GM12878 (cell line): ENCODE measurements at regions not wholly inside any gene's neighbourhood (a gene's known extent, or its start where the extent isn't known, plus 50 kb on each side); places are given as distances from the start of the nearest gene placed in this dataset.

Source experiments
- ATAC-seq: fragments of 200-7000 bp; cut with Tn5 transposase; 3 replicates; pipeline ENCODE4 v1.9.1; 2020; ENCODE audit warnings: mild to moderate bottlenecking, moderate library complexity
- BruUV-seq: library from RNA; stranded (reverse); fragments of 400-500 nt; replicated peaks from 2 replicates; lab custom pipeline; 2021; lab: Mats Ljungman, UMichigan
- CTCF ChIA-PET: fragments of 300-600 bp; sonication (Branson Sonifier 250); formaldehyde crosslinking; extraction: SDS; loops from one replicate; lab custom pipeline; 2021; ENCODE audit warnings: inconsistent platforms; lab: Yijun Ruan, JAX
- POLR2A ChIA-PET: fragments of 350-600 bp; formaldehyde crosslinking; extraction: SDS; loops from one replicate; lab custom pipeline; 2021; ENCODE audit warnings: inconsistent platforms; lab: Charles Lee
- RAD21 ChIA-PET: fragments of 300-600 bp; sonication (Branson Sonifier 250); formaldehyde crosslinking; loops from one replicate; lab custom pipeline; 2023; ENCODE audit warnings: antibody characterized with exemption; ENCODE audit not compliant: unreplicated experiment; lab: Charles Lee
- SMC1A ChIA-PET: fragments of 300-600 bp; sonication (Branson Sonifier 250); formaldehyde crosslinking; loops from one replicate; lab custom pipeline; 2023; ENCODE audit not compliant: unreplicated experiment, uncharacterized antibody; lab: Charles Lee
- DNase-seq: peaks from one replicate; pipeline ENCODE4 v3.0.0-alpha.2; 2011; ENCODE audit warnings: low read depth, low spot score
- FAIRE-seq: peaks from 3 replicates; lab custom pipeline; 2011; peaks lifted over from hg19 to GRCh38; lab: Jason Lieb, UNC
- H2AFZ ChIP-seq: 2 replicates; pipeline ENCODE4 v1.6.0; 2011; ENCODE audit warnings: low read depth, low read length, control low read depth; ENCODE audit not compliant: control insufficient read depth
- H3K27ac ChIP-seq: 2 replicates; pipeline ENCODE4 v1.5.1; 2011; ENCODE audit warnings: control low read depth; ENCODE audit not compliant: control insufficient read depth, insufficient read depth
- H3K27me3 ChIP-seq, 2 experiments: replicated peaks in 1 of 2; 2 replicates each; pipeline versions ENCODE4 v1.6.0 to v1.6.1; 2011; ENCODE audit warnings: low read length in 1 of 2; ENCODE audit not compliant: control insufficient read depth in 2 of 2, insufficient read depth in 2 of 2
- H3K36me3 ChIP-seq, 2 experiments: 2 replicates each; pipeline ENCODE4 v1.5.1; 2011; ENCODE audit warnings: low read length in 1 of 2; ENCODE audit not compliant: control insufficient read depth in 2 of 2, insufficient read depth in 2 of 2
- H3K4me1 ChIP-seq: 2 replicates; pipeline ENCODE4 v1.6.1; 2011; ENCODE audit warnings: mild to moderate bottlenecking, low read length, moderate library complexity, mixed read lengths; ENCODE audit not compliant: control insufficient read depth, insufficient read depth
- H3K4me2 ChIP-seq: 2 replicates; pipeline ENCODE4 v1.6.0; 2011; ENCODE audit warnings: control low read depth; ENCODE audit not compliant: control insufficient read depth, insufficient read depth
- H3K4me3 ChIP-seq: fragments of 200-600 bp; sonication (generic); 2 replicates; pipeline ENCODE4 v1.5.1; 2016
- H3K79me2 ChIP-seq: 2 replicates; pipeline ENCODE4 v1.6.0; 2011; ENCODE audit warnings: low read length; ENCODE audit not compliant: control insufficient read depth, insufficient read depth
- H3K9ac ChIP-seq: 2 replicates; pipeline ENCODE4 v1.8.0; 2011; ENCODE audit warnings: low read length, control low read depth, mixed read lengths; ENCODE audit not compliant: control insufficient read depth, insufficient read depth
- H3K9me3 ChIP-seq: replicated peaks from 3 replicates; pipeline ENCODE4 v1.5.1; 2011; ENCODE audit warnings: mild to moderate bottlenecking, low read length; ENCODE audit not compliant: control insufficient read depth, insufficient read depth
- H4K20me1 ChIP-seq: 2 replicates; pipeline ENCODE4 v1.6.0; 2011; ENCODE audit not compliant: control insufficient read depth, insufficient read depth
- BHLHE40 ChIP-seq, 2 experiments: fragments of 450-650 bp in 1 of 2; IDR thresholded peaks; 2 replicates each; pipeline ENCODE4 v1.6.1; 2011 to 2017; ENCODE audit warnings: low read depth in 2 of 2, borderline replicate concordance in 1 of 2, improper control_type of control experiment in 1 of 2, low read length in 1 of 2, mild to moderate bottlenecking in 1 of 2
- WGBS: methylation state at CpG from one replicate; pipeline ENCODE4 v1.1.6; 2016; ENCODE audit warnings: low lambda C conversion rate; ENCODE audit not compliant: insufficient replicate concordance, insufficient coverage; ENCODE audit errors: missing lambda C conversion rate; 5-methylcytosine and 5-hydroxymethylcytosine counted together
- in situ Hi-C: fragments of 300-500 bp; cut with MboI; formaldehyde crosslinking; loops from 9 replicates; pipeline ENCODE4 v1.14.3; 2018; ENCODE audit warnings: mixed read lengths
- intact Hi-C: fragments of 100-400 bp; cut with micrococcal nuclease; formaldehyde crosslinking; loops from one replicate; pipeline ENCODE4 v1.14.2; 2022; ENCODE audit not compliant: unreplicated experiment
- TF ChIP-seq, protein P1 (sequence below): fragments of 450-650 bp; IDR thresholded peaks from 2 replicates; pipeline ENCODE4 v1.6.1; 2014; ENCODE audit warnings: mild to moderate bottlenecking

DNA sequence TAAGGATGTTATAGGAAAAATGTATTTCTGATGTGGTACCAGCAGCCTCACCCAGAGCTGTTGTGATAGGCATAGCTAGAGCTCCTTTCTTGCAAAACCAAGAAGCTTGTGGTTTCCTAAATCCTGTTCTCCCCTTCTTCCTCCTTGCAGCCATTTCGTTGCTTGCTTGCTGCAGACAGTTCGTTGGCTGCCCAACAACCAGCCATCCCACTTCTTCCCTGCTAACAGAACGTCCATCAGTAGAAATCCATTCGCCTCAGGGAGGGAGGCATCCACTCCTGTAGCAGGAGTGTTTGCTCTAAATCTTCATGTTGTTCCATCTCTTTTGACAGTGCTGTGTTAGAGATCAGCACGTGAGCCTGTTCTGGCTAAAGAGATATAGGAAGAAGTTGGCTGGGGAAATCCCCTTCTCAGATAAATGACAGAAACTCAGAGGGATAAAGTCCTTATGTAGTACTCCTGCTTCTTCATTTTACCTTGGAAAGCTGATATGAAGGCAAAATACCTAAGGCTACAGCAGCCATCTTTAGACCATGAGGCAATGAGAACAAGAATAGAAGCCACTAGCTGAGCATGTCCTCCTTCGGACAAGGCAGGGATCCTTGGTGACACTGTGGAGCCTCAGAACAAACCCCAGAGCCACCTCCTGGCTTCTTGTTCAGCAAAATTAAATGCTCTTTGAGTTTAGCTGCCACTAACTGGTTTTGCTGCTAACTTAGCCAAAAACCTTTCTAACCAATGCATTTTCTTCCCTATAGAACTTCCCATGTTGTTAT is 68.4 kb upstream of the RELL1 start:
- H3K4me1 ChIP-seq = peaks cover 6% of the 10 kb centered on the region; the same call in 1 of the 2 replicates
- H3K4me2 ChIP-seq = peak overlapping the region; percentile 42; the same call in 1 of the 2 replicates
- no peaks in the 10 kb centered on the region for H3K9me3 ChIP-seq
- ChIA-PET SMC1A (interaction anchor here (0.8 to 1.6 kb wide), 3 partner anchors 10 to 141 kb away, joined by 3 to 4 read pairs (median 3); no protein-coding TSS in a partner anchor), RAD21 (interaction anchor here (0.7 to 1.2 kb wide), 2 partner anchors 11 to 152 kb away, joined by 3 read pairs; no protein-coding TSS in a partner anchor)
- H3K79me2 ChIP-seq = no peaks in the 10 kb centered on the region
- H3K27ac ChIP-seq = no peak overlapping the region
- no peaks in the 10 kb centered on the region for H4K20me1 ChIP-seq
- no peak overlapping the region for H3K9ac ChIP-seq
- H3K27me3 ChIP-seq = no peaks in the 10 kb centered on the region
- in situ Hi-C loops = no loop called here
- peak; percentile 76 for FAIRE-seq
- H3K4me3 ChIP-seq = no peak overlapping the region; the same call in 1 of the 2 replicates
- TF ChIP-seq, protein P1, sequence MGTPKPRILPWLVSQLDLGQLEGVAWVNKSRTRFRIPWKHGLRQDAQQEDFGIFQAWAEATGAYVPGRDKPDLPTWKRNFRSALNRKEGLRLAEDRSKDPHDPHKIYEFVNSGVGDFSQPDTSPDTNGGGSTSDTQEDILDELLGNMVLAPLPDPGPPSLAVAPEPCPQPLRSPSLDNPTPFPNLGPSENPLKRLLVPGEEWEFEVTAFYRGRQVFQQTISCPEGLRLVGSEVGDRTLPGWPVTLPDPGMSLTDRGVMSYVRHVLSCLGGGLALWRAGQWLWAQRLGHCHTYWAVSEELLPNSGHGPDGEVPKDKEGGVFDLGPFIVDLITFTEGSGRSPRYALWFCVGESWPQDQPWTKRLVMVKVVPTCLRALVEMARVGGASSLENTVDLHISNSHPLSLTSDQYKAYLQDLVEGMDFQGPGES = no peak
- peak; percentile 33 to 60; a peak in 2 of 4 replicates for TF ChIP-seq BHLHE40 (IDR thresholded peaks at IDR 0.05; ENCODE audit: borderline replicate concordance in 1 of 2, low read depth in 2 of 2, low read length in 1 of 2)
- TF ChIP-seq, all 136 proteins: peak for 1
- Histone ChIP-seq H2AFZ (peak overlapping the region; percentile 87), H3K36me3 (no peaks in the 10 kb centered on the region)
- ATAC-seq (peak; percentile 42), DNase-seq (no peak)
- intact Hi-C loops = no loop called here
- CTCF ChIA-PET = interaction anchor here (0.9 kb wide), 1 partner anchor 45 kb away, joined by 3 read pairs; no protein-coding TSS in a partner anchor
- 18% methylated on average over 6 of the region's 6 CpGs for WGBS
- POLR2A ChIA-PET = interaction anchor here (0.6 kb wide), 1 partner anchor 9 kb away, joined by 3 read pairs; no protein-coding TSS in a partner anchor
- BruUV-seq = no TSS peak
